Endothelial cell of umbilical vein (primary cell): ENCODE measurements at regions not wholly inside any gene's neighbourhood (a gene's known extent, or its start where the extent isn't known, plus 50 kb on each side); places are given as distances from the start of the nearest gene placed in this dataset.

Experiments used
- BruUV-seq: library from RNA; stranded (reverse); fragments of 400-500 nt; replicated peaks from 2 replicates; lab custom pipeline; 2021; lab: Mats Ljungman, UMichigan
- CTCF ChIA-PET: fragments of 300-600, 350-600 bp; sonication (Branson Sonifier 250); formaldehyde crosslinking; loops from one replicate; lab custom pipeline; 2021; ENCODE audit warnings: antibody characterized with exemption, inconsistent platforms; lab: Charles Lee
- POLR2A ChIA-PET: fragments of 300-600, 350-600 bp; sonication (Branson Sonifier 250); formaldehyde crosslinking; loops from one replicate; lab custom pipeline; 2021; ENCODE audit warnings: antibody characterized with exemption, inconsistent platforms; lab: Charles Lee
- DNase-seq: peaks from one replicate; pipeline ENCODE4 v3.0.0-alpha.2; 2011; ENCODE audit warnings: low read depth, low spot score
- FAIRE-seq: peaks from 2 replicates; lab custom pipeline; 2011; peaks lifted over from hg19 to GRCh38; lab: Jason Lieb, UNC
- H2AFZ ChIP-seq: 2 replicates; pipeline ENCODE4 v1.6.0; 2012; ENCODE audit warnings: low read depth, low read length, control low read depth, inconsistent platforms
- H3K27ac ChIP-seq: 2 replicates; pipeline ENCODE4 v1.5.1; 2011; ENCODE audit warnings: low read depth, mild to moderate bottlenecking, control low read depth, low read length, moderate library complexity; ENCODE audit not compliant: insufficient read depth
- H3K27me3 ChIP-seq, 2 experiments: 2 replicates each; pipeline versions ENCODE4 v1.6.0 to v1.6.1; 2011; ENCODE audit warnings: low read length in 2 of 2, mixed read lengths in 1 of 2; ENCODE audit not compliant: control insufficient read depth in 2 of 2, insufficient read depth in 2 of 2
- H3K36me3 ChIP-seq, 2 experiments: 2 replicates in 1 of 2; 3 replicates in 1 of 2; pipeline ENCODE4 v1.5.1; 2011; ENCODE audit warnings: low read length in 2 of 2, mild to moderate bottlenecking in 1 of 2, moderate library complexity in 1 of 2; ENCODE audit not compliant: control insufficient read depth in 2 of 2, insufficient read depth in 2 of 2; ENCODE audit errors: extremely low read depth in 1 of 2
- H3K4me1 ChIP-seq: 3 replicates; pipeline ENCODE4 v1.5.1; 2011; ENCODE audit warnings: mild to moderate bottlenecking, low read length; ENCODE audit not compliant: control insufficient read depth, insufficient read depth; ENCODE audit errors: extremely low read depth
- H3K4me2 ChIP-seq: 2 replicates; pipeline ENCODE4 v1.6.1; 2011; ENCODE audit warnings: low read length, control low read depth, mixed read lengths; ENCODE audit not compliant: insufficient read depth
- H3K4me3 ChIP-seq, 3 experiments: fragments of 200-600 bp in 1 of 3; sonication (generic), shearing (Covaris generic) in 1 of 3; replicated peaks in 1 of 3; 2 replicates each; pipeline ENCODE4 v1.5.1; 2011 to 2016; ENCODE audit warnings: control low read depth in 3 of 3, low read length in 3 of 3, mild to moderate bottlenecking in 2 of 3, inconsistent platforms in 1 of 3, low read depth in 1 of 3, moderate library complexity in 1 of 3; ENCODE audit not compliant: insufficient read depth in 1 of 3
- H3K79me2 ChIP-seq: 2 replicates; pipeline ENCODE4 v1.6.0; 2012; ENCODE audit warnings: low read length, inconsistent platforms; ENCODE audit not compliant: control insufficient read depth, insufficient read depth
- H3K9ac ChIP-seq: replicated peaks from 2 replicates; pipeline ENCODE3; 2011; ENCODE audit warnings: low read length, control low read depth; ENCODE audit not compliant: insufficient read depth; ENCODE audit errors: extremely low read depth
- H3K9me1 ChIP-seq: replicated peaks from 3 replicates; pipeline ENCODE4 v1.6.0; 2011; ENCODE audit warnings: mild to moderate bottlenecking, low read length; ENCODE audit not compliant: control insufficient read depth, insufficient read depth; ENCODE audit errors: extremely low read depth
- H3K9me3 ChIP-seq: replicated peaks from 2 replicates; pipeline ENCODE4 v1.5.1; 2012; ENCODE audit warnings: low read length, inconsistent platforms; ENCODE audit not compliant: control insufficient read depth, insufficient read depth
- H4K20me1 ChIP-seq: replicated peaks from 2 replicates; pipeline ENCODE3; 2011; ENCODE audit warnings: mild to moderate bottlenecking, low read length; ENCODE audit not compliant: control insufficient read depth, insufficient read depth; ENCODE audit errors: extremely low read depth
- CTCF ChIP-seq, 2 donors: IDR thresholded peaks; 1 replicate in 1 of 2; 2 replicates in 1 of 2; pipeline ENCODE4 v1.5.1; 2011; ENCODE audit warnings: low read length in 2 of 2, mild to moderate bottlenecking in 2 of 2, moderate library complexity in 2 of 2, control low read depth in 1 of 2, inconsistent platforms in 1 of 2, low read depth in 1 of 2; ENCODE audit not compliant: insufficient read depth in 1 of 2; ENCODE audit errors: extremely low read depth in 1 of 2
- EZH2 ChIP-seq: IDR thresholded peaks from 2 replicates; pipeline ENCODE4 v1.6.1; 2012; ENCODE audit warnings: borderline replicate concordance, low read depth, mild to moderate bottlenecking, moderate library complexity, low read length, inconsistent platforms; ENCODE audit not compliant: severe bottlenecking
- FOS ChIP-seq: IDR thresholded peaks from 2 replicates; pipeline ENCODE4 v1.6.1; 2011; ENCODE audit warnings: mild to moderate bottlenecking, low read length, moderate library complexity, borderline replicate concordance; ENCODE audit not compliant: insufficient read depth
- GATA2 ChIP-seq: IDR thresholded peaks from 2 replicates; pipeline ENCODE4 v1.7.0; 2011; ENCODE audit warnings: low read depth, mild to moderate bottlenecking, moderate library complexity, mixed read lengths, low read length; ENCODE audit not compliant: insufficient read length, insufficient read depth
- JUN ChIP-seq: IDR thresholded peaks from 2 replicates; pipeline ENCODE4 v1.6.1; 2011; ENCODE audit warnings: borderline replicate concordance, low read depth; ENCODE audit not compliant: insufficient read length, insufficient read depth
- MAX ChIP-seq: IDR thresholded peaks from 2 replicates; pipeline ENCODE4 v1.6.1; 2011; ENCODE audit not compliant: insufficient read depth, insufficient read length
- MYC ChIP-seq: IDR thresholded peaks from one replicate; pipeline ENCODE4 v1.6.1; 2011; ENCODE audit warnings: mild to moderate bottlenecking, low read depth, low read length
- POLR2A ChIP-seq: IDR thresholded peaks from 2 replicates; pipeline ENCODE4 v1.6.1; 2012; ENCODE audit warnings: low read depth, mild to moderate bottlenecking, control low read depth, low read length
- POLR2AphosphoS5 ChIP-seq: IDR thresholded peaks from 2 replicates; pipeline ENCODE4 v1.6.1; 2012; ENCODE audit warnings: low read depth, mild to moderate bottlenecking, control low read depth, low read length, moderate library complexity; ENCODE audit not compliant: insufficient read depth
- dilution Hi-C: fragments of 300-500 bp; cut with MboI; formaldehyde crosslinking; loops from one replicate; pipeline ENCODE4 v1.15.0; 2019; ENCODE audit warnings: low sequenced_read_pairs; ENCODE audit not compliant: extremely low pct_ligation_motif_present
- intact Hi-C: fragments of 100-400 bp; cut with micrococcal nuclease; formaldehyde crosslinking; loops from one replicate; pipeline ENCODE4 v1.10.0; 2022

GRCh38 chr12:113710216-113710615, 238.5 kb upstream of the LHX5 start:
- Histone ChIP-seq H3K4me2 (no peak overlapping the region), H3K27me3 (no peaks in the 10 kb centered on the region), H3K9ac (no peak overlapping the region), H3K9me1 (no peaks in the 10 kb centered on the region), H4K20me1 (no peaks in the 10 kb centered on the region), H3K4me3 (no peak overlapping the region), H3K9me3 (no peaks in the 10 kb centered on the region), H3K79me2 (no peaks in the 10 kb centered on the region), H3K36me3 (no peaks in the 10 kb centered on the region), H2AFZ (no peak overlapping the region), H3K4me1 (no peaks in the 10 kb centered on the region), H3K27ac (no peak overlapping the region)
- no peak for FAIRE-seq
- intact Hi-C loops (no loop called here), dilution Hi-C loops (no loop called here)
- TF ChIP-seq MAX: no peak
- TF ChIP-seq POLR2AphosphoS5: no peak
- TF ChIP-seq FOS: no peak
- TF ChIP-seq MYC: no peak
- no peak for TF ChIP-seq JUN
- no peak for TF ChIP-seq CTCF (IDR thresholded peaks at IDR 0.05; ENCODE audit: extremely low read depth in 1 of 2, insufficient read depth in 1 of 2, low read depth in 1 of 2, low read length in 2 of 2)
- no peak for TF ChIP-seq EZH2
- TF ChIP-seq GATA2: no peak
- TF ChIP-seq POLR2A: no peak
- ChIA-PET CTCF (interaction anchor here (1.2 kb wide), 1 partner anchor 9 kb away, joined by 6 read pairs; no protein-coding TSS in a partner anchor), POLR2A (no interaction called here)
- DNase-seq: no peak
- BruUV-seq: no TSS peak
